GM21619 (cell line): ENCODE measurements at regions not wholly inside any gene's neighbourhood (a gene's known extent, or its start where the extent isn't known, plus 50 kb on each side); places are given as distances from the start of the nearest gene placed in this dataset.
"Not testable (repeated sequence)": the region's sequence is repeated elsewhere in the genome, so short reads cannot be mapped to it uniquely, and the experiment has no call there.

Source experiments
- ATAC-seq: cut with Tn5 transposase; IDR thresholded peaks from one replicate; pipeline ENCODE4 v1.9.1; 2021; ENCODE audit not compliant: unreplicated experiment

- ATAC-seq, result not testable (repeated sequence)
These were observed 318.6 kb downstream of the ADGRD1 start for GRCh38 chr12:131272283-131272814.

- ATAC-seq, result no peak
These were observed 319.7 kb downstream of the ADGRD1 start for GRCh38 chr12:131273291-131273845.

GRCh38 chr12:131274061-131274460 lies 320.4 kb downstream of the ADGRD1 start:
- no peak for ATAC-seq

GRCh38 chr12:131274906-131275305 lies 321.2 kb downstream of the ADGRD1 start:
- ATAC-seq, result no peak

GRCh38 chr12:131275824-131276223 lies 322.1 kb downstream of the ADGRD1 start:
- ATAC-seq, result no peak

- no peak for ATAC-seq
These were observed 322.9 kb downstream of the ADGRD1 start for GRCh38 chr12:131276501-131277185.

GRCh38 chr12:131277186-131278091 lies 323.7 kb downstream of the ADGRD1 start:
- ATAC-seq, result not testable (repeated sequence)

GRCh38 chr12:131278451-131279115 lies 324.9 kb downstream of the ADGRD1 start:
- ATAC-seq, result not testable (repeated sequence)

GRCh38 chr12:131279281-131279921 lies 325.7 kb downstream of the ADGRD1 start:
- no peak for ATAC-seq

GRCh38 chr12:131280426-131280825 lies 326.7 kb downstream of the ADGRD1 start:
- no peak for ATAC-seq

- ATAC-seq, result no peak
These were observed 327.3 kb downstream of the ADGRD1 start for GRCh38 chr12:131281016-131281415.

GRCh38 chr12:131282292-131283080 lies 328.8 kb downstream of the ADGRD1 start:
- no peak for ATAC-seq

GRCh38 chr12:131283191-131283861 lies 329.6 kb downstream of the ADGRD1 start:
- no peak for ATAC-seq

GRCh38 chr12:131283862-131284825 lies 330.4 kb downstream of the ADGRD1 start:
- not testable (repeated sequence) for ATAC-seq

- ATAC-seq, result not testable (repeated sequence)
These were observed 331.5 kb downstream of the ADGRD1 start for GRCh38 chr12:131284954-131285904.

GRCh38 chr12:131285905-131286295 lies 332.2 kb downstream of the ADGRD1 start:
- not testable (repeated sequence) for ATAC-seq

- not testable (repeated sequence) for ATAC-seq
These were observed 332.6 kb downstream of the ADGRD1 start for GRCh38 chr12:131286301-131286700.
